RWPE2 (cell line): ENCODE measurements at regions not wholly inside any gene's neighbourhood (a gene's known extent, or its start where the extent isn't known, plus 50 kb on each side); places are given as distances from the start of the nearest gene placed in this dataset.
"Not testable (repeated sequence)": the region's sequence is repeated elsewhere in the genome, so short reads cannot be mapped to it uniquely, and the experiment has no call there.

ENCODE experiments used
- ATAC-seq: fragments of 200-7000 bp; cut with Tn5 transposase; 3 replicates; pipeline ENCODE4 v1.9.1; 2021; ENCODE audit warnings: low read depth
- DNase-seq: peaks from one replicate; pipeline ENCODE4 v3.0.0-alpha.2; 2020; ENCODE audit warnings: low spot score
- H3K27ac ChIP-seq: fragments of 450-650 bp; 2 replicates; pipeline ENCODE4 v1.5.1; 2017; ENCODE audit warnings: mild to moderate bottlenecking; ENCODE audit not compliant: poor library complexity, severe bottlenecking
- H3K27me3 ChIP-seq: fragments of 250-450 bp; sonication (Bioruptor Pico); 2 replicates; pipeline ENCODE4 v1.5.1; 2021; ENCODE audit warnings: mild to moderate bottlenecking, moderate library complexity; ENCODE audit not compliant: insufficient read depth, poor library complexity, severe bottlenecking
- H3K36me3 ChIP-seq: fragments of 250-450 bp; sonication (Bioruptor Pico); 2 replicates; pipeline ENCODE4 v1.5.1; 2020; ENCODE audit warnings: low read depth, mild to moderate bottlenecking, moderate library complexity
- H3K4me1 ChIP-seq: fragments of 250-450 bp; sonication (Bioruptor Pico); 2 replicates; pipeline ENCODE4 v1.5.1; 2021; ENCODE audit warnings: mild to moderate bottlenecking, moderate library complexity; ENCODE audit not compliant: insufficient read depth, poor library complexity, severe bottlenecking
- H3K4me3 ChIP-seq: fragments of 250-450 bp; sonication (Bioruptor Pico); 2 replicates; pipeline ENCODE4 v1.5.1; 2021; ENCODE audit warnings: mild to moderate bottlenecking, moderate library complexity; ENCODE audit not compliant: severe bottlenecking
- H3K9me3 ChIP-seq: fragments of 250-450 bp; sonication (Bioruptor Pico); 2 replicates; pipeline ENCODE4 v1.5.1; 2021; ENCODE audit warnings: mild to moderate bottlenecking, moderate library complexity; ENCODE audit not compliant: severe bottlenecking
- TF ChIP-seq, protein P1 (sequence below): fragments of 450-650 bp; IDR thresholded peaks from one replicate; pipeline ENCODE4 v1.5.1; 2017; ENCODE audit warnings: mild to moderate bottlenecking, moderate library complexity; ENCODE audit not compliant: poor library complexity, severe bottlenecking

- Histone ChIP-seq H3K27me3 (no peaks in the 10 kb centered on the region), H3K4me3 (no peak overlapping the region), H3K36me3 (no peaks in the 10 kb centered on the region), H3K9me3 (no peaks in the 10 kb centered on the region), H3K4me1 (no peaks in the 10 kb centered on the region), H3K27ac (no peak overlapping the region)
- ATAC-seq: no peak
- DNase-seq: no peak
- TF ChIP-seq, protein P1, sequence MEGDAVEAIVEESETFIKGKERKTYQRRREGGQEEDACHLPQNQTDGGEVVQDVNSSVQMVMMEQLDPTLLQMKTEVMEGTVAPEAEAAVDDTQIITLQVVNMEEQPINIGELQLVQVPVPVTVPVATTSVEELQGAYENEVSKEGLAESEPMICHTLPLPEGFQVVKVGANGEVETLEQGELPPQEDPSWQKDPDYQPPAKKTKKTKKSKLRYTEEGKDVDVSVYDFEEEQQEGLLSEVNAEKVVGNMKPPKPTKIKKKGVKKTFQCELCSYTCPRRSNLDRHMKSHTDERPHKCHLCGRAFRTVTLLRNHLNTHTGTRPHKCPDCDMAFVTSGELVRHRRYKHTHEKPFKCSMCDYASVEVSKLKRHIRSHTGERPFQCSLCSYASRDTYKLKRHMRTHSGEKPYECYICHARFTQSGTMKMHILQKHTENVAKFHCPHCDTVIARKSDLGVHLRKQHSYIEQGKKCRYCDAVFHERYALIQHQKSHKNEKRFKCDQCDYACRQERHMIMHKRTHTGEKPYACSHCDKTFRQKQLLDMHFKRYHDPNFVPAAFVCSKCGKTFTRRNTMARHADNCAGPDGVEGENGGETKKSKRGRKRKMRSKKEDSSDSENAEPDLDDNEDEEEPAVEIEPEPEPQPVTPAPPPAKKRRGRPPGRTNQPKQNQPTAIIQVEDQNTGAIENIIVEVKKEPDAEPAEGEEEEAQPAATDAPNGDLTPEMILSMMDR: no peak
These were observed 1132.0 kb upstream of the LRRTM3 start for GRCh38 chr10:65793738-65794425.

GRCh38 chr10:65794861-65795260, 1131.0 kb upstream of the LRRTM3 start:
- H3K27me3 ChIP-seq, DNase-seq, ATAC-seq, H3K4me3 ChIP-seq, H3K36me3 ChIP-seq, H3K4me1 ChIP-seq, H3K9me3 ChIP-seq, H3K27ac ChIP-seq: not testable (repeated sequence)

DNA sequence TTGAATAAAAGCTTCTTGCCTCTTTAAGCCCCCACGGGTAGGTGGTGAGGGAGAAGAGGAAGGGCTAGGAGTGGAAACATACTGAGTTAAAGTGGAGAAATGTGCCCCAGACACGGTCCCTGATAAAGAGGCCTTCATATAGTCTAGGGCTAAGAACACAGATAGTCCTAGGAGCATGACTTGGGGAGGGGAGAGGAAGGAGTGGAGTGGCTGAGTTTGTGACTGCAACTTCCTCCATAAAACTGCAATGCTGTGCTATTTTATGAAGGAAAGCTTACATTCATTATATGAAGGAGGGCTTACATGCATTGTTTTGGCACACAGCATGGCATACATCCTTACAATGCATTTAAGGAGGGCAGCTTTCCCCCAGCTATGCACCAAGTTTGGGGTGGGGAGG, 1129.4 kb upstream of the LRRTM3 start:
- no peak overlapping the region for H3K27ac ChIP-seq
- ATAC-seq (no peak), DNase-seq (no peak)
- H3K36me3 ChIP-seq: no peaks in the 10 kb centered on the region
- TF ChIP-seq, protein P1: no peak
- no peak overlapping the region for H3K4me3 ChIP-seq
- H3K4me1 ChIP-seq: no peaks in the 10 kb centered on the region
- H3K9me3 ChIP-seq: no peaks in the 10 kb centered on the region
- no peaks in the 10 kb centered on the region for H3K27me3 ChIP-seq

DNA sequence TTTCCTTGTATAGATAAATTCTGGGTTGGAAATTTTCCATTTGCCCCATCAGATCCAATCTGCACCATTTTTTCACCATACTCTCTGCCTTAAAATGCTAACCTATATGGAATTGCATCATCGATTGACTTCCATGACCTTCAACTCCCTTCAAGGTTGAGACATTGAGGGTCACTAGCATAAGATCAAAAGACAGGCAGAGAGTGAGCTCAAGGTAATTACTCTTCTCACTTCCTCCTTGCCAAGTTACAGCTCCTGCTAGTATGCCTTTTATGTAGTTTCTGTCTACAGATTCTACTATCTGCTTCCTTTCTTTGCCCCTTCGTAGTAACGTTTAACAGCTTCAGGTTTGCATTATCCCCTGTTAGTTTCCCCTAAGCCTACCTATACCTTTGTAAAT, 1127.7 kb upstream of the LRRTM3 start:
- Histone ChIP-seq H3K27ac (no peak overlapping the region), H3K4me1 (no peaks in the 10 kb centered on the region), H3K9me3 (no peaks in the 10 kb centered on the region), H3K27me3 (no peaks in the 10 kb centered on the region), H3K4me3 (no peak overlapping the region), H3K36me3 (no peaks in the 10 kb centered on the region)
- no peak for DNase-seq
- TF ChIP-seq, protein P1: no peak
- ATAC-seq: no peak

DNA sequence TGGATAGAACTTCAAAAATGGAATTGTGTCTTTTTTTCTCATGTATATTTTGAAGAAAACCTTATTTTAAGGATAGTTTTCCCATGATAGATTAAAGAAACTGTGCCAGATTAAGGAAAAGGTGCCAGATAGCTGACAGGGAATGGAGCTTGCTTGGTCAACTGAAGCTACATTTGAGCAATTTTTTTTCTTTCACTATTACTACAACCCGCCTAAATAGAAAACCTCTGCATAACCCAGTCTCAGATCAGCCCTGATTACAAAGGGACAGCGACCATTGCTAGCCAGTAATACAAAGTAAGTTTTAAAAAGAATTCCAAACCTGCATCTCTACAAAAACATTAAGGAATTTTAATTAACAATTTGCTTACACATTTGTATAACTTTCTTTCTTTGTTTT, 1123.4 kb upstream of the LRRTM3 start:
- Histone ChIP-seq H3K27me3 (no peaks in the 10 kb centered on the region), H3K4me3 (no peak overlapping the region), H3K27ac (no peak overlapping the region), H3K9me3 (no peaks in the 10 kb centered on the region), H3K36me3 (no peaks in the 10 kb centered on the region), H3K4me1 (no peaks in the 10 kb centered on the region)
- TF ChIP-seq, protein P1: no peak
- no peak for DNase-seq
- no peak for ATAC-seq
